ENCODE measurements at regions not wholly inside any gene's neighbourhood (a gene's known extent, or its start where the extent isn't known, plus 50 kb on each side); places are given as distances from the start of the nearest gene placed in this dataset.

GRCh38 chr6:125674230-125674629, 75.2 kb upstream of the HEY2 start:
- ATAC-seq (no peak), DNase-seq (no peak)
- intact Hi-C loops (cut with micrococcal nuclease) = no loop called here

GRCh38 chr6:125678601-125679000, 70.8 kb upstream of the HEY2 start:
- no peak for DNase-seq
- ATAC-seq = peak; percentile 79
- intact Hi-C loops (cut with micrococcal nuclease) = no loop called here

GRCh38 chr6:125679128-125679527, 70.3 kb upstream of the HEY2 start:
- no peak for ATAC-seq
- intact Hi-C loops (cut with micrococcal nuclease) = no loop called here

GRCh38 chr6:125679651-125680050, 69.8 kb upstream of the HEY2 start:
- no peak for ATAC-seq
- intact Hi-C loops (cut with micrococcal nuclease) = no loop called here
- DNase-seq = no peak

More at GRCh38 chr6:125679128-125679527, 70.3 kb upstream of the HEY2 start:
- no peak for DNase-seq

GRCh38 chr6:125682939-125683338, 66.5 kb upstream of the HEY2 start:
- intact Hi-C loops (cut with micrococcal nuclease) = no loop called here
- no peak for DNase-seq
- ATAC-seq = no peak

- DNase-seq = no peak
- intact Hi-C loops (cut with micrococcal nuclease) = no loop called here
- ATAC-seq = no peak
Observed at GRCh38 chr6:125688138-125688537, 61.3 kb upstream of the HEY2 start.

GRCh38 chr6:125693480-125693879, 56.0 kb upstream of the HEY2 start:
- intact Hi-C loops (cut with micrococcal nuclease) = no loop called here
- DNase-seq (no peak), ATAC-seq (no peak)

- no peak for DNase-seq
Observed at GRCh38 chr6:125699591-125699990, 49.8 kb upstream of the HEY2 start.

More at GRCh38 chr6:125699591-125699990, 49.8 kb upstream of the HEY2 start:
- intact Hi-C loops (cut with micrococcal nuclease) = no loop called here
- no peak for ATAC-seq

Data from left ventricle myocardium superior (tissue), 1 donor.